ENCODE measurements at regions not wholly inside any gene's neighbourhood (a gene's known extent, or its start where the extent isn't known, plus 50 kb on each side); places are given as distances from the start of the nearest gene placed in this dataset.
"Not testable (repeated sequence)": the region's sequence is repeated elsewhere in the genome, so short reads cannot be mapped to it uniquely, and the experiment has no call there.

DNA sequence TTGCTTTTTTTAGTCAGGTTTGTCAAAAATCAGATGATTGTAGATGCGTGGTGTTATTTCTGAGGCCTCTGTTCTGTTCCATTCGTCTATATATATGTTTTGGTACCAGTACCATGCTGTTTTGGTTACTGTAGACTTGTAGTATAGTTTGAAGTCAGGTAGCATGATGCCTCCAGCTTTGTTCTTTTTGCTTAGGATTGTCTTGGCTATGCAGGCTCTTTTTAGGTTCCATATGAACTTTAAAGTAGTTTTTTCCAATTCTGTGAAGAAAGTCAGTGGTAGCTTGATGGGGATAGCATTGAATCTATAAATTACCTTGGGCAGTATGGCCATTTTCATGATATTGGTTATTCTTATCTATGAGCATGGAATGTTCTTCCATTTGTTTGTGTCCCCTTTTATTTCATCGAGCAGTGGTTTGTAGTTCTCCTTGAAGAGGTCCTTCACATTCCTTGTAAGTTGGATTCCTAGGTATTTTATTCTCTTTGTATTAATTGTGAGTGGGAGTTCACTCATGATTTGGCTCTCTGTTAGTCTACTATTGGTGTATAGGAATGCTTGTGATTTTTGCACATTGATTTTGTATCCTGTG lies 70.1 kb upstream of the TOP3B start:
- DNase-seq: not testable (repeated sequence)

- not testable (repeated sequence) for DNase-seq
These were observed 68.4 kb upstream of the TOP3B start for GRCh38 chr22:22051032-22051431.

DNA sequence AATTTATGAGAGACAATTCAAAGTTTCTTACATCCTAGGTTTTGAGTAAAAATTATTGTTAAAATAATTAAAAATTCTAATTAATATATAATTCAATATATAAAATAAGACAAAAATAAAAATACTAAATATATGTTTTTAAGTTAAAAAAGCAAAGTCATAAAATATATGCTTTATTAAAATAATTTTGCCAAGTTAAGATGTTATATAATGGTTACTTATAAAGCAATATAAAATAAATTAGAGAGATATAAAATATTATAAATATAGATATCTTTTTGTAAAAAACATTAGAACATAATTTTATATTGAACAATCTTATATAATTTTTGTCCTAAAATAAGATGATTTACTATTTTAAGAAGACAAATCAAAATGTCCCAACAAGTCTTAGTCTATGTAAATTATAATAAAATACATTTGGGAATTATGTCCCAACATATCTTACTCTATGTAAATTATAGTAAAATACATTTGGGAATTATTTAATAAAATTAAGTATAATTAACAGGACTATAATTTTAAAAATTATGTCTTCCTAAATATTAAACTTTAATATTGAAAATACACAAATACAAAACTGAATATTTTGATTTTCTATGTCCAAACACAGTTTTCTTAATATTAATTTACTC lies 67.7 kb upstream of the TOP3B start:
- DNase-seq: no peak

- no peak for DNase-seq
These were observed 67.1 kb upstream of the TOP3B start for GRCh38 chr22:22049684-22050083.

GRCh38 chr22:22048981-22049531 lies 66.5 kb upstream of the TOP3B start:
- DNase-seq: no peak

DNA sequence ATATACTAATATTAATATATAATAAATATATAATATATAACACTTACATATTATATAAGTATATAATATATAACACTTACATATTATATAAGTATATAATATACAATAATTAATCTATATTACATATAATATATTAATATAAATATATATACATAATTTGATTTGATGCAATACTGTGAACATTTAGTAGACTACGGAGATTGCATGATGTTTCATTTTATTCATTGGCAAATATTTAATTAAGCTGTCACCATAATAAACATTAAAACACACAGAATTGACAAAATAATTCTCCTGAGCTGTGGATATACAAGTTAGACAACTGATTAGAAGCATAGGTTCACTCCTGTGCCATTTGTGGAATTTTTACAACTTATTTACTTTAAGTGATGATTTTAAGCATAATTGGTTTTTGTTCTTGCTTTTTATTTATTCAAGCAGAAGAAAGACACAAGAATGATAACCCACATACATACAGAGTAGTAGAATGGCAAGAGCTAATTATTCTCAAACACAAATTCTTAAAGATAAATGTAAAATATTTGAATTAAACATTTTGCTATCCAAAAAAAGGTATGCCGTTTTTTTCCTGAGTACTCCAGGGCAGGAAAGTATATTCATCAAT lies 65.8 kb upstream of the TOP3B start:
- DNase-seq: no peak

DNA sequence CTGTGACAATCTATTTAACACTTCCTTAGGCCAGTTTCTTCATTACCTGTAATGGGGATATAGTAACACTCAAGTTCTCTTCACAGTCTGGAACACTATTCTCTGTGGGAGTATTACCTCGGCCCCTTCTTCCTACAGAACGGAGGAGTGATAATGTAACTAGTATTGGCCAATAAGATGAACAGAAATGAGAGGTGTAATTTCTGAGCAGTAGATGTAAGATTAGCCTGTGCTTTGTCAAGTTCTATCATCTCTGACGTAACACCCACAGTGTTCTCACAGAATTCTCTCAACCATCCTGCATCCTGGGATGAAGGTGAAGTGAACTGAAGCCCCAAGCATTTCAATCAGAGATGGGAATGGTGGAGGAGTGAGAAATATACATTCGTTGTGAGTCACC lies 65.2 kb upstream of the TOP3B start:
- no peak for DNase-seq

DNA sequence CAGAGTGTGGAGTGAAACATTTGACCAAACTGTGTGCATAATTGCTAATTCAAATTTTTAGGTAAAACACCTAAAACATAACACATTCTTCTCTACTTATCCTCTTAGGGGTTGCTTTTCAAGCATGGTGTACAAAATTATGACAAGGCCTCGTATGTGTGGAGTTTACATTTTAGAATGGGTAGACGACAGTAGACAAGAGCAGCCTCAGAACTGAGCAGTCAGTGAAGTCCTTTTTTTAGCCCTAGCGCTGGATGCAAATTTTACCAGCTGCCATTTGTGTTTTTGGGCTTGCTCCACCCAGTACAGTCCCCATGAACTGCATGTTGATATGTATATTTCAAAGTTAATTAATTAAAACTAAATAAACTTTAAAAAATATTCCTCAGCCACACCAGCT lies 64.7 kb upstream of the TOP3B start:
- no peak for DNase-seq

DNA sequence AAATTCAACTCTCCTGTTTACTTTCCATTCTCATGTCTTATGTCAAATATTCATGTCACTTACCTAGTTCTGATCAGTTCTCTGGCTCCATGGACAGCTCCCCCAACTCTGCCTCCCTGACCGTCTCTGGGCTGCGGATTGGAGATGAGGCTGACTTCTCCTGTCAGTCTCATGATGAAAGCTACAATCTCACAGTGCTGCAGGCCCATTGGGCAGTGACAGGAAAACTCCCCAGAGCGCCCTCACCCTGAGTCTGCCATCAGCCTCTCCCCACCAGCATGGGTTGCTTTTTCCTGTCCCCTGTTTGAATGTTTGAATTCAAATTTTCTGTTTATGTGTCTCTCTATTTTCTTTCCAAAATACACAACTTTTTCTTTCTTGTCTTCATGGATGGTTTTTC lies 63.8 kb upstream of the TOP3B start:
- DNase-seq: no peak

DNA sequence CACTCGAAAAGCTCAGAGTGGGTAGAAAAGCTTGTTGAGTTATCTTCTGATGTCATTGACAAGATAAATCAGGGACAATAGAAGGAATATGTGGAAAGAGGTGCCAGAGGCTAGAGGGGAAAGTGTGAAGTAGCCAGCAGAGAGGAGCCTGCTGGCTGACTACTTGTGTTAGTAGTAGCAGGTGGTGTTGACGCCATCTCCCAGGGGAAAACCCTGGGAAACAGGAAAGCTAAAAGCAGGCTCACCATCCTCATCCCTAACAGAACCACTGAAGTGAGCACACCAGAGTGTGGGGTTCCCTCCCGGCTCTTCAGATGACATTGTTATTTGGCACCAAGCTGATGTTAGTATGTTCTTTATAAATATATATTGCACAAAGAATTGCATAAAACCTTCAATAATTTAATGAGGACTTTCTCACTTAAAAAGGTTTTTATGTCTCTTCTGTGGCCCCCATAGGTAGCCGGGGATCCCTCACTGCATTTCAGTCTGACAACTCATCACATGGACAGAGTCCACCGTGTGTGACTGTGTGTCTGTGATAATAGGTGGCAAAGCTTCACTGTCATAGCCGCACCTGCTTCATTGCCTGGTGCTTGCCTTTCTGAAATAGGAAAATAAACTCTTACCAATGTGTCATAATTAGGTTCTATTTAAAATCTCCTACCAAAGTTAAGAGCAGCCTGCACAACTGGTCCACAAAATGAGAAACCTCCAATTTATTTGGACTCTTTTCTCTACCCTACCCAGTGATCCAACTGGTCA lies 63.2 kb upstream of the TOP3B start:
- no peak for DNase-seq

GRCh38 chr22:22044153-22044552 lies 61.6 kb upstream of the TOP3B start:
- DNase-seq: no peak

- no peak for DNase-seq
These were observed 60.9 kb upstream of the TOP3B start for GRCh38 chr22:22043296-22044078.

DNA sequence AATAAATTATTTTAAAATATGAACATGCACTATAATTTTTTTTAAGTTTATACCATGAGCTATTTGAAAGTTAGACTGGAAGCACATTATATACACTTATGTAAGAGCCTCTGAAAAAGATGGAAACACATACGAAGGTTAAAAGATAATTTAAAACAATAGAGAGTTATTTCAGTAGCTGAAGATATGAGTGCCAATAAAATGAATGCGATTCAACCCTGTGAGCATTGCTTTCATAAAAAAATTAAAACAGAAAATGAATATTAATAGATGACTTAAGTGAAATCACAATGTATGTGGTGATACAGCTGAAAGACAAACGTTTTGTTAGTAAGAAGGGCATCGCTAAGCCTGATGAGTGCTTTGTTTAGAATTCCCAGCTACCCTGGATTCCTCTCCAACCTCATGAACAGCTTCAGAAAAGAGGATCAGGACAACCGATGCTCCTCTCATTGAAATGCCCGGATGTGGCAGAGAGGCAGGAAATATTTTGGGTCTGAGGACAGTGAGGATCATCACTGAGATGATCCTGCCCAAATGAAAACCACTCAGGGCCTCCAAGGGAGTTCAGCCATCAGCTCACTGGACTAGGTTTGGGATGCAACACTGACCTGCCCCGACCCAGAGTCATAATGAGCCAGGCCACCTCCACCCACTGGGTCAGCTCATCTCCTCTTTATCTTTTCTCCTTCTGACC lies 60.2 kb upstream of the TOP3B start:
- no peak for DNase-seq

DNA sequence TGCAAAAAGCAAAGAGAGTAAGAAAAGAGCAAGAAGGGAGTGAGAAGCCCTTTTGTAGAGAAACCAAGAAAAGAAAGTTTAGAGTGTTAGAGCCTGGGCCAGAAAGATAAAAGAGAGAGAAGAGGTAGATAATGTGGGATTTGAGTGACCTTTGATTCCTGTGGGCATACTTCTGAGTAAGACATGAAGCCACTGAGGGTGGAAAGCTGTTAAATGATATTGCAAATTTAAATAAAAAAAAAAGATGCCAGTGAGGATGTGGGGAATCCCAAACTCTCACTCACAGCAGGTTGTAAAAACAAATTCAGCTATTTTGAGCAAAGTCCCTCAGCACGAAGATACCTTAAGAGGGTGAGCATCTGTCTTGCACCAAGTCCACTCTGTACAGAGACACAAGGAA lies 59.4 kb upstream of the TOP3B start:
- DNase-seq: no peak

DNA sequence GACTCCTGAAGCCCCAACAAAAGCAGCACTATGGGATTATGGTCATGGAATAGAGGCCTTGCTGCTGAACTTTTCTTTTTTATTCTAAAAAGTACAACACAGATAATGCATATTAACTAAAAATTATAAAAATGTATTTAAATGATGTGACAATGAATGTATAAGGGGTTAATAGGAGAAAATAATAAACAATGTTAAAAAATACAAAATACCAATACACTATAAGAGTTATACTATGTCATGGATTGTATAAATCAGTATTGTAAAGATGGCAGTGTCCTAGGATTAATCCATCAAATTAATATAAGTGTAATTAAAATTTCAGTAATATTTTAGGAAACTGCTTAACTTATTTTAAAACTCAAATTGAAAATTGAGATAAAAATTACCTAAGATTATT lies 58.3 kb upstream of the TOP3B start:
- DNase-seq: no peak

DNA sequence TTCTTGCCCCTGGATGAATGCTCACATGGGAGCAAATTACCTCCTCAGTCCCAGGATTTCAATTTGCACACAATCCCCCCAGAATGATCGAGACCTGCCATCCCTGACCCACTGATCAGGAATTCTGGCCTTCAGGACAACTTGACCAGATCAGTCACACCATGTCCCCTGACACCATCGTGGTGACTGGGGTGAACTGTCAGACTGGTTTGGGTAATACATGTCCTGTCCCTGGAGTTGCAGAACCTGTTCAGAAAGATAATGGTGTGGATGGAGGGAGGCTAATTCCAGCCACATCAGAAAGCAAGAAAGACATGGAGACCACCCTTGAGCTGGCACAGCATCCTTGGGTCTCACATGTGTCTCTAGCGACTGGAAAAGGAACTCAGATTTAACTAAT lies 57.9 kb upstream of the TOP3B start:
- no peak for DNase-seq

- DNase-seq: no peak
These were observed 56.9 kb upstream of the TOP3B start for GRCh38 chr22:22039286-22040074.

DNA sequence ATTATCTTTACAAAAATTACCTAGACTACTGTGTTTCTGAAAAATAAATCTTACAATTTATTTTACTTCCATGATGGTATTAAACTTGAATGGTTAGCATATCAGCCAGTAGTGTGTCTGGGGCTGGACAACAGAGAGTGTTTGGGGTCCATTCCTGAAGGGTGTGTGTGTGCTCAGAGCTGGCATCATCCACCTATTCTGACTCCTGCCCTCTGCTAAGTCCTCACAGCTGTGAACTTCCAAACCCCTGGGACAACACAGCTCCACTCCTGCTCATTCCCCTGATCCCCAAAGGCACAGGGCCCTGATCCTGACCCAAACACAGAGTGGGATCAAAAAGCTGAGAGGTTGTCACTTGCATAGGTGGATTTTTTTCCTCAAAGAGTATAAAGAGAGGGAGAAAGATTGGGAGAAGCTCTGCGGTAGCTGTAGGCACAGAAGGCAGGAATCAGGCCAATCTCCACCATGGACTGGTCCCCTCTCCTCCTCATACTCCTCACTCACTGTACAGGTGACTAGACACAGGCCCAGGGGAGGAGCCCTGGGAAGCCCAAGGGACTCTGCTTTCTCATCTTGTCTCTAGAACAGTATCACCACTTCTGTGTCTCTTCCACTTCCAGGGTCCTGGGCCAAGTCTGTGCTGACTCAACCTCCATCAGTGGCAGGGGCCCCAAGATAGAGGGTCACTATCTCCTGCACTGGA lies 55.7 kb upstream of the TOP3B start:
- no peak for DNase-seq

DNA sequence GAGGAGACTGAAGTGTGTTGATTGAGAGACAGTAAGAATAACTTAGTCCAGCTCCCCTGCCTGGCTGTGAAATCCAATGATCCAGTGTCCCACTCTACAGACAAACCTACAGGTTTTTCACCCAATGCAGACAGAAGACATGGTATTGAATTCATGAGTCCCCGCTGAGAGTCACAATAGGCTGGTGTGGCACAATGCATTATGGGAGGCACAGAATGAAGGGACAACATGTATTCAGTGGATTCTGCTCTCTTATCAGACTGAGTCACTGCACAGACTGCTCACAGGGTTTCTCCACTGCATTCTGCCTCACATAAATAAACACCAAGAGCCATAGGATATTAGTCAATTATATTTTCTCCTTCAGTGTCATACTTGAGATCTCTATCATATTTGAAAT lies 55.2 kb upstream of the TOP3B start:
- no peak for DNase-seq

- DNase-seq: no peak
These were observed 54.6 kb upstream of the TOP3B start for GRCh38 chr22:22037229-22037628.

GRCh38 chr22:22036588-22036987 lies 54.0 kb upstream of the TOP3B start:
- no peak for DNase-seq
